ENCODE measurements at regions not wholly inside any gene's neighbourhood (a gene's known extent, or its start where the extent isn't known, plus 50 kb on each side); places are given as distances from the start of the nearest gene placed in this dataset.
A peak's percentile ranks its signal among the peaks of the same experiment; 100 is the strongest.
"Not testable (repeated sequence)": the region's sequence is repeated elsewhere in the genome, so short reads cannot be mapped to it uniquely, and the experiment has no call there.

DNA sequence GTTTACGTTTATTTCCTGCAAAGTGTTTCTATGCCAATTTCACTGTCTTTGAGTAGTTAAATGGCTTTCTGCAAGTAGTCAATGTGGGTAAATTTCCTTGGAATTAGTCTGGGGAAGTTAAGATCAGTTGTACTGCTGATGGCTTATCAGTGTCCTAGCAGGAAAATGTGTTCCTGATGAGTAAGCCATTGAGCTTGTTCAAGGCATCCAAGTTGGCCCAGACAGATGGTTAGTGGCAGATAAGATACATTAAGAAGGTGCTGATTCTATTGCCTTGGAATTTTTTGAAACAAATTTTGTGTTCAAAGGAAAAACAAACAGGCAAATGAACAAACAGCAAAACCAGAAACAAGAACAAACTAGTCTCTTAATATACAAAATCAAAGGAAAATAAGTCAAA is 258.4 kb downstream of the MAP2K6 start:
- DNase-seq, result no peak

DNA sequence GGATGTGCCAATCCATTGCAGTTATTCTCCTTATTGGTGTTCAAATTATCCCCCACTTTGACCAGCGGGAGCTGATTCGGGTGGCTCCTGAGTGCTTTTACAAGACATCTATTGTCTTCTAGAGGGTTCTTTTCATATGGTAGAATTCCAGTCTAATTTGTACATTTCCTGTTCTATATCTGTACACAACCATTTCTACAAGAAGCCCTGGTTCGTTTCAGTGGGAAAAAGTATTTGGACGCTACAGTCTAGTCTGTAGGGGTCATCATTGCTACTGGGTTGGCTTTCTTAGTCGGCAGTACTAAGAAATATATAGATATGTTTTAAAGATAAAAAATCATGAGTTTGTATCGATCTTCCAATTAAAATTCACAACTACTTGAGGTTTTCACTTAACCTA is 262.6 kb downstream of the MAP2K6 start:
- DNase-seq, result no peak

DNA sequence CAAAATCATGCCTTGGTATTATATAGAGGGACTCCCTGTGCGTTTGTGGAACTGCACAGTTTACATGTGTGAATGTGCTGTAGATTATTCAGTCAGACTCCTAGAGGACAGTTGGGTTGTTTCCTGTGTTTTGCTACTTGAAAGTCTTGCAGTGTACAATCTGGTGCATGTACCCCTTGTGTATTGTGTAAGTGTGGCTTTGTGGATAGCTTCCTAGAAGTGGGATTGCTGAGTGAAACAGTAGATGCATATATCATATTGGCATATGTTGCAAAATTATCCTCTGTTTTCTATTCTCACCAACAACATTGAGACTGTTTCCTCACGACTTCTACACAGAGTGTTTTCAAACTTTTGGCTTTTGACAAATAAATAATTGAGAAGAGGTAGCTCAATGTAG is 263.7 kb downstream of the MAP2K6 start:
- no peak for DNase-seq

DNA sequence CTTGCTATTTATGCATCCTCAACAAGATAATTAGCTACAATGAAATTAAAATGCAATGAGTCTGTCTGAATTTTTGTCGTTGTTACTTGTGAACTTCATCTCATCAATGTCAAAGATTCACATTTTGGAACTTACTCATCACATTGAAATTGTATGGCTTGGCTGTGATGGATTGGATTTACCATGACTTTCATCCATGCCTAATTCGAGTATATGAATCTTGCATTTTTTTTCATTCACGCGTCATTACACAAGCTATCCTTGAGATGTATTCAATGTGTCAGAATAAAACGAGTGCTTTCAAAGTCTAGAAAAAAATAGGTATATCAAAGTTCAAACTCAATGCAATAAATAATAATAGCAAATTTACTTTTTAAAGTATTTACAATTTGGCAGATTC is 265.3 kb downstream of the MAP2K6 start:
- DNase-seq, result no peak

DNA sequence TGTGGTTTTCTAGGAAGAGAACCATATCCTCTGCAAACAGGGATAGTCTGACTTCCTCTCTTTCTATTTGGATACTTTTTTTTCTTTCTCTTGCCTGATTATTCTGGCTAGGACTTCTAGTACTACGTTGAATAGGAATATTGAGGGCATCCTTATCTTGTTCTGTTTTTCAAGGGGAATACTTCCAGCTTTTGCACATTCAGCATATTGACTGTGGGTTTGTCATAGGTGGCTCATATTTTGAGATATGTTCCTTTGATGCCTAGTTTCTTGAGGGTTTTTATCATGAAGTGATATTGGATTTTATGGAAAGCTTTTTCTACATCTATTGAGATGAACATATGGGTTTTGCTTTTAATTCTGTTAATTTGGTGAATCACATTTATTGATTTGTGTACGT is 269.8 kb downstream of the MAP2K6 start:
- DNase-seq, result no peak

DNA sequence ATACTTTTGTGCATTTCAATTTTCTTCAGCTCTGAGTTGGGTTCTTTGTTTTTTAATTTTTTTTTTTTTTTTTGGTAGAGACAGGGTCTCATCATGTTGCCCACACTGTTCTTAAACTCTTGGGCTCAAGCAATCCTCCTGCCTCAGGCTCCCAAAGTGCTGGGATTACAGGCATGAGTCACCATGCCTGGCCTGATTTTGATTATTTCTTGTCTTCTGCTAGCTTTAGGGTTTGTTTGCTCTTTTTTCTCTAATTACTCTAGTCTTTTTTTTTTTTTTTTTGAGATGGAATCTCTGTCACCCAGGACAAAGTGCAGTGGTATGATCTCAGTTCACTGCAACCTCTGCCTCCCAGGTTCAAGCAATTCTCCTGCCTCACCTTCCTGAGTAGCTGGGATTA is 270.7 kb downstream of the MAP2K6 start:
- DNase-seq, result not testable (repeated sequence)

DNA sequence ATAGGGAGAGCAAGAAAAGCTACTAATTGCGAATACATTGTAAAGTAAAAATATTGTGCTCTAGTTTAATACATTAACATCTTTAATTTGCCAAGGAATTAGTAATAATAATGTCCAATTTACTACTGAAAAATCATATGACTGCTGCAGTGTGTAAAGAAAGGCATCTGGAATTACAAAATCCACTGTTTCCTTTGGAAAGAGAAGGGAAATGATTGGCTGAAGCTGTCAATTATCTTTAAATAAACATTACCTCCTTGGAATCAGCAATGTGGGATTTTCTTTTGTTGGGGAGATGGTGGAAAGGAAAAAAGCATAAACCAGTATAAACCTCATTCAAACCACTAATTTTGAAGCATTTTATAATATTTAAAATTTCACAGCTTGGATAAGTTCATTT is 276.0 kb downstream of the MAP2K6 start:
- no peak for DNase-seq

DNA sequence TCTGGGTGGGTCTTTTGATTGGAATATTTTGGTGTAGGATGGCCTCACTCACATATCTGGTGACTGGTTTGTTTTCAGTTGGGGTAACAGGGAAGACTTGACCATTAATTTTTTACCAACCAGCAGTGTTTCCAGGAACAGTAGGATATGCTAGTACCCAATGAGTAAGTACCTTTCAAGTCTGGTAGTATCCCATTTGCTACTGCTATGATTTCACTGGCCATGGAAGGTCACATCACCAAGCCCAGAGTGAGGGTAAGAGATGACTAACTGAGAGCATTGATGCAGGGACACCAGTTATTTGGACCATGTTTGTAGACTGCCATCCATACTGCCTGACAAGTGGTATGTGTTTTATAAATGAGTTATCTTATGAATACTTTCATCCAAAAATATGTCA is 277.7 kb downstream of the MAP2K6 start:
- no peak for DNase-seq

DNA sequence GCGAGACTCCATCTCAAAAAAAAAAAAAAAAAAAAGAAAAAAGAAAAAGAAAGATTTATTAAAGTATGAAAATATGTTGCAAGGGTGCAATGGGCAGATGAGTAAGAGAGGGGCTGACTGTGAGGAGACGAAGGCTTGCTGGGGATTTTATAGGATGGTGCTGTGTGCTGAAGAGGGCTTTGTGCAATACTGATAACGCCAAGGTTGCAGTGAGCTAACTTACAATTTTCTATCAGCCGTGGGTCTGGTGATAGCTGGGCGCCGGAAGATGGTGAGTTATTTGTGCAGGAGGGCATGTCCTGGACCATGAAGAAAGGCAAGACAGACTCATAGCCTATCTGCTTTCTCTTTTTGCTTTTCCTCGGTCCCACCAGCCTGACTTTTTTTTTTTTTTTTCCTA is 281.1 kb downstream of the MAP2K6 start:
- no peak for DNase-seq

DNA sequence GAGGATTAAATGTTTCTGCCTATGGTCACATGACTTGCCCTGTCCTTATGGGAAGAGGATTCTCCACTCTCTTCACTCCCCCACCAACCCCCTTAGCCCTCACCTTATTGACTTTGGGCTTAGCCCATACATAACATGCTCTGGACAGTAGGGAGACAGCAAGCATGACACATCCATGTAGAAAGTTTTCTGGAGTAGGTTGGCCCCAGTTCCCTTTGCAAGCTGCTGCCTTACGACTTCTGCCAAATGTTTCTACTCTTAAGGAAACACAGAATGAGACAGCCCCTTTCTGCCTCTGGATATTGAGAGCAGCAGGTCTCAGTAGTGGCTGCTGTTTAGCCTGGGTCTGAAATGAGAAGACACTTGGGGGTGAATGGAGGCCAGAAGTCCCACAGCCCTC is 282.2 kb downstream of the MAP2K6 start:
- peak; percentile 23 for DNase-seq

DNA sequence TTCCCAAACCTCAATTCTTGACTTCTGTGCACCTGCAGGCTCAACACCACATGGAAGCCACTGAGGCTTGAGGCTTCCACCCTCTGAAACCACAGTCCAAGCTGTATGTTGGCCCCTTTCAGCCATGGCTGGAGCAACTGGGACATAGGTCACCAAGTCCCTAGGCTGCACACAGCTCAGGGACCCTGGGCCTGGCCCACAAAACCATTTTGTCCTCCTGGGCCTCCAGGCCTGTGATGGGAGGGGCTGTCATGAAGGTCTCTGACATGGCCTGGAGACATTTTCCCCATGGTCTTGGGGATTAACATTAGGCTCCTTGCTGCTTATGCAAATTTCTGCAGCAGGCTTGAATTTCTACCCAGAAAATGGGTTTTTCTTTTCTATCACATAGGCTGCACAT is 283.9 kb downstream of the MAP2K6 start:
- DNase-seq, result not testable (repeated sequence)

DNA sequence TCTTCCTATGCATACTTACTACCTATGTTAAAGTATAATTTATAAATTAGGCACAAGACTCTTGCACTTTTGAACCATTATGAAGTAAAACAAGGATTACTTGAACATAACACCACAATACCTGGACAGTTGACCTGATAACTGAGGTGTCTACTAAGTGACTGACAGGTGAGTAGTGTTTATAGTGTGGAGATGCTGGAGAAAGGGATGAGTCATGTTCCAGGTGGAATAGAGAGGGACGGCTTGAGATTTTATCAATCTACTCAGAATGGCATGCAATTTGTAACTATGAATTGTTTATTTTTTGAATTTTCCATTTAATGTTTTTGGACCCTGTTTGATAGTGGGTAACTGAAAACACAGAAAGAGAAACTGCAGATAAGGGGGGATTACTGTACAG is 287.6 kb downstream of the MAP2K6 start:
- DNase-seq, result no peak

DNA sequence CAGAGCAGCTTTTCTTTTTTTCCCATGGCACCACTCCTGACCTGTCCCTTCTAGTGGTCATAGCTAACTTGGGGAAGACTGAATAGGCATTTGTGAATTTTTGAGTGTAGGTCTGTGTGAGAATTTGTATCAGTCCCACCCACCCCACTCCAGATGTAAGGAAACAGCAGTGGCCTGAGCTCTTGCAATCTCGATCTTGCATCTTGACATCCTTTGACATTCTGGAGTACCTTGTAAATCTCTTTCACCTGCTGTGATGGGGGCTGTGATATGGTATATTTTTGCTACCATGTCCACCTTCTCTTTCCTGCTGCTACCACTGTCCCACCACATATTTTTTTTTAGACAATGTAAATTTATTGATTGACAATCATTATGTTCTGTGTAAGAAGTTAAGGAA is 289.3 kb downstream of the MAP2K6 start:
- DNase-seq, result no peak

DNA sequence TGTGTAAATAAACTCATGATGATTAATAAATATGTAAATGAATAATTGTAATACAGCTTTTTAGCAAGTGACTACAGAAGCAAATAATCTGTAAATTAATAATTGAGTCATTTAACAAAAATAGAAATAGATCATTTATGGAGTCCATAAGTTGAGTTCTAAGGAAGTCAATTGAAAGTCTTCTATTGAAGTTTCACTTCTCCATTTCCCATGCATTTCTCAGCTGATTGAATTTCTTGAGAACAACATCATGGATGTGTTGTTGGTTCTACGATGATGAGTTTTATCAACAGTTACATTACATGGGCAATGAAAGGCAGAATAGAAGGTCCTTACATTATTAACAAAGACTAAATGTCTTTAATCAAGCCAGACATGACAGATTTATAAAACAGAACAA is 290.4 kb downstream of the MAP2K6 start:
- no peak for DNase-seq

DNA sequence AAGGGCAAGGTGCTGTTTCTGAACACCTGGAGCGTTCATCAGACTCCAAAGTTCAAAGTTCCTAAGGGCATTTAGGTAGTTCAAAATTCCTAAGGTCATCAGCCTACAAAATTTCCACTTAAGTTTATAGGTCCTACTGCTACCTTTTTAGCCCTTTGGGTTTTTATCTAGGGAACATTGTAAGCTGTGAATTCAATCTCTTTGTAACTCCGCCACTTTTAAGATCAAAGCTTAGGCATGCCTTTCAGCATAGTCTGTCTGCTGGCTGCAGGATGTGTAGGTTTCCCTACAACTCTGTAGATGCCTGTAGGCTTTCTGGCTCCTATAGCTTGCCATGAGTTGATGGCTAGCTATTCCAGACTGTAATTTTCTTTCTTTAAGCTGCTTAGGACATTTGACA is 291.6 kb downstream of the MAP2K6 start:
- DNase-seq, result no peak

DNA sequence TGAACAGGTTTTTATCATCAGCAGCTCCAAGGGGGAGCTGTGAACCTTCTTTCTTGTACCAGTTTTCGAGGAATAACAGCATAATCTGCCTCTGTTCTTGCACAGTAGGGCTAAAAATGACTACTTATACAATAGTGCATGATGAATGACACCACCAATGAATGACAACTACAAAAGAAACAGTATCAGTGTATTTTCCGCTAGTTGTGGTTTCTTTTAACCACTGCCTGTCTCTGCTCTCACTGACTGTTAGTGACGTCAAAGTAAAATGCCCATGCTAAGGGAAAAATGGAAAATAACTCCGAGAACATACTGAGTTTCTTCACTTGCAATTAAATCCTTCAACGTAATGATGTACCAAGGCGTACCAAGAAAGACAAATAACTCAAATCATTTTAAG is 294.9 kb downstream of the MAP2K6 start:
- no peak for DNase-seq

DNA sequence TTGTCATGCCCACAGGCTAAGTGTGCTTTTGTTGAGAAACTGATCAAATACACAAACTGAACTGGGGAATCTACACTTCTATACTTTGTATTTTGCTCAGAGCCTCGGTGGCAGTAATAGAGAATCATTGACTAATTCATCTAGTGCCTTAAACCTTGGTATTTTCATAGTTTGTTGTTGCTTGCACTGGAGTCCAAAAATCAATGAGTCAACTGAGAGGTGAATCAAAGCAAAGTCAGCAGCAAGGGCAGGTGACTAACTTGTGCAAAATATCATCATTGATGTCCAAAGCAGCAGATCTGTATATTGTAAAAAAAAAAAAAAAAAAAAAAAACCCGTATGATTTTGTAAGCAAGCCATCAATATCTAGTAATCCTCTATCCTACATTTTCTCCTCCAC is 296.4 kb downstream of the MAP2K6 start:
- DNase-seq, result no peak

DNA sequence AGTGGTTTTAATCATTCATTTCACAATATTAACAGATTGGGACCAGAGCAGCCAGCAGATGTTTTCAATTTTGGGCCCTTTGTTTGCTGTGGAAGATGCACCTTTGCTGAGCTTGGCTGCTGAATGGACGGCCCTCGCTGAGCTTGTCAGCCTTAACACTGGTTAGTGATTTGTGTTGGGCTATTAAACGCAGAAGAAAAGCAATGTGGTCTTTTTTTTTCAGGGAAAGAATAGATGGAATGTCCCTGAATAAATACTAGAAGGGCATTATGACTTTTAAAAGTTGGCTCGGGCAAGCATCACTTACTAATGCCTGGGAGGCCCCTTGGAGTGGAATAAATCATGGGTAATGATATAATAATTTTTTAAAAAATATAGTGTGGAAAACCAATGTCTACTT is 297.0 kb downstream of the MAP2K6 start:
- no peak for DNase-seq

DNA sequence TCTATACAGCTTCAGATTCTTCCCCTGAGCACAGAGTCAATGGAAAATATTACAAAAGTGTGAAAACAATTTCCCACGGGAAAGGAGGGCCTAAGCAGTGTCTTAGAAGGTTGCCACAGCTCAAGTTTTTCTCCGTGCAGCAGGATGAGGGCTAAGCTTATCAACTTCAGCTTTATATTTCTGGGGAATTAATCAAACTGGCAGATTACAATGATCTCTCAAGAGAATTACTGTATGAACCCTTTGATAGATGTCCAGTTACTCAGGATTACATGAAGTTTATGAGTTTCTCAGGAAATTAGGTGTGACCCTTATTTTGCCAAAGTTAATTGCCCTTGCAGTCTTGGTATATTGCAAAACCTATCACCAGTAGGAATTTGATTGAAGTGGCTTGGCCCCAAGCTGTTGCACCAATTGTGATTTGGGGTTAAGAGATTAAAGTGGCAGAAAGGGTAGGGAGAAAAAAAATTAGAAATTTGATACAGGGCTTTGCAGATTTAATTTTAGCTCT is 298.4 kb downstream of the MAP2K6 start:
- DNase-seq, result no peak

DNA sequence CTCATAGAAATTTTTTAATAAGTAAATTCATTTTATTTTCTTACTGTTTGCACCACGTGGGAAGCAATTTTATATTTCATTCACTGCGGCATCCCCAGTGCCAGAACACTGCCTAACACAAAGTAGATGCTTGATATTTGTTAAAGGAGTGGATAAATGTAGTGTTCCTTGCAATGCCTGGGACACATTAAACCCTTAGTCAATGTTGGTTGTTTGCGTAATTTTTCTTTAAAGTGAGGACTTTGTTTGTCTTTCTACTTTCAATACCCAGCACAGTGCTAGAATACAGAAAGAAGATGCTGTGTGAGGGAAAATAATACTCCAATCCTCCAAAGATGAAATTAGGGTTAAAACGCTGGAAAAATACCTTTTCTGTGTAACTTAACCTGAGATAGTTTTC is 299.3 kb downstream of the MAP2K6 start:
- no peak for DNase-seq

DNA sequence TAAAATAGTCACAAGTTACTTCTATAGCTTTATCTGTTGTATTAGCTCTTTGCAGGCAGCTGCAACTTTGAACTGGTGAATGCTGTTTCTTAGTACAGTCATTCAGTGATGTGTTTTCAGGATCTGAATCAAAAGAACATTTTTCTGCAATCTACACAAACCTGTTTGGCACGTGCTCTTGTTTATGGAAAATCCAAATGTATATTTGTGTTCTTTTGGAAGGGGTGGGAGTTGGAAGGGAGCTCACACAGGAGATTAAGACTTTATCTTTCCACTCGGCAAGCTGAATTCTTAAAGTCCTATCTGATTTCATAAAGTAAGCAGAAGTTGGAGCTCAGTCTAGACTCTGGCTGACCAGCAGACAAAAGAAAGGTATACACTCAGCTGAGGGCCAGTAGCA is 300.2 kb downstream of the MAP2K6 start:
- DNase-seq, result no peak

DNA sequence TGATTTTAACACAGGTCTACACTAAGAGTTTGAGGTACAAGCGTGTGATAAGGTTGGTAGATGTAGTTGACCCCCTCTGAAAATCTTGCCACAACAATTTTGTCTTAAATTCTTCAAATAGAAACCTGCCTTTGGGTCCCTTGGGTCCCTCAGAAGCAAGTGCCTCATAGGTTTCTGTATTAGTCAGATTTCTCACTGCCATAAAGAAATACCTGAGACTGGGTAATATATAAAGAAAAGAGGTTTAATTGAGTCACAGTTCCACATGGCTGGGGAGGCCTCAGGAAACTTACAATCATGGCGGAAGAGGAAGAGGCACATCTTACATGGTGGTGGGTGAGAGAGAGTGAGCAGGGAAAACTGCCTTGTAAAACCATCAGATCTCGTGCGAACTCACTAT is 301.2 kb downstream of the MAP2K6 start:
- no peak for DNase-seq

DNA sequence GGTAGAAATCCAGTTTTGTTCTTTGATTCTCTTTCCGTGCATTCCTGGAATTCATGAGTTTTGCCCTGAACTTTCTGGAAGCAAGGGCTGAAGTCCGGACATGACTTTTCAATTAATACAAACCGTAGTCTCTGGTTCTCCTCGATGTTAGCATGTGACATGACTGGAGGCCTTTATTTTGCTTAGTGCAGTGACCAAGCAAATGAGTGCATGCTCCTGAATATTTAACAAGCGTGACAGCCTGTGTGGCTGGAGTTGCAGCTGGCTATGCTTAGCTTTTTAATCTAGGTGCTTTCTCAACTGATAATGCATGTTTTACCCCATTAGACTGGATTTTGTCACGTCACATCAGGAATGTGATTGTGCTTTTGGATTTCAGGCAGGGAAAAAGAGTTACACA is 302.1 kb downstream of the MAP2K6 start:
- DNase-seq, result no peak

DNA sequence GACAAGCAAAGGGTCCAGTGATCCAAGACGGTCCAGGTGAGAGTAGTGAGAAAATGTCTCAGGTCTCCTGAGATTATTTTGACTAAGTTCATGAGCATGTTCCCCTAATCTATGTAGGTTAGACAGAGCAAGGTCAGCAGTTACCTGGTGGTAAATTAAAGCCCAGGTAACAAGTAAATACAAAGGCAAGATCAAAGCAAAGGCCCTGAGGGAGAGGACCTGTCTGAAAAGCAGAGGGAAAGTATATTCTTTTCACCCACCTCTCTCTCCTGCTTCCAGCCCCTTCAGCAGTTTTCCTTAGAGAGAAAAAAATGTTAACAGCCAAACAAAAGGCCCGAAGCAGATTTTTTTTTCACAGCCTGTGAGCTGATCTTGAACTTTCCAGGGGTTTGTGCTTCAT is 302.7 kb downstream of the MAP2K6 start:
- no peak for DNase-seq

DNA sequence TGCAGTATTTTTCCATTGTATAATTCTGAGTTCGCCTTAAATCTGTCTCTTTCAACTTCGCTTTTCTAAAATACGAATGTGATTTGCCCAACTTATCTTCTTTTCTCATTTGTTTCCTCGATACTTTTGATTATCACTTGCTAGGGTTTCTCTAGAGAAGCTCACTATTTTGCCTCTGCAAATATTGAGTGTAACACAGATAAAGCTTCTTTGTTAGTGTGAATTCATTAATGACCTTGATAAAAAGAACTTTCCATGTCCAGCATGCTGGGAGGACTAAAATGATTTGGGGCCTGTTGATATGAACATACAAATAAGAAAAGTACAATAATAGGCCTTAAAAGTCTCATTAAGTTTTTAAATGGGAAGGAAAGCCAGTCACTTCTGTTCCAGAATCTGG is 303.3 kb downstream of the MAP2K6 start:
- DNase-seq, result no peak
